Tibial artery (tissue), 4 donors: ENCODE measurements at regions not wholly inside any gene's neighbourhood (a gene's known extent, or its start where the extent isn't known, plus 50 kb on each side); places are given as distances from the start of the nearest gene placed in this dataset.

Experiments
- DNase-seq, 2 donors: peaks; one replicate each; pipeline ENCODE4 v3.0.0-alpha.2; 2019
- H3K27ac ChIP-seq, 2 donors: fragments of 200-600 bp; sonication (generic) in 1 of 2; 1 replicate in 1 of 2; 2 replicates in 1 of 2; pipeline ENCODE4 v1.5.1; 2018 to 2019; ENCODE audit warnings: mild to moderate bottlenecking in 1 of 2
- H3K27me3 ChIP-seq, 2 donors: fragments of 200-600 bp; sonication (generic) in 1 of 2; one replicate each; pipeline versions ENCODE4 v1.5.1 to v1.6.0; 2016 to 2019
- H3K36me3 ChIP-seq, 3 donors: fragments of 200-600 bp; sonication (generic) in 2 of 3; one replicate each; pipeline ENCODE4 v1.5.1; 2016 to 2019; ENCODE audit warnings: mild to moderate bottlenecking in 2 of 3
- H3K4me1 ChIP-seq, 4 donors: fragments of 200-600 bp; sonication (generic) in 2 of 4; 1 replicate in 3 of 4; 2 replicates in 1 of 4; pipeline ENCODE4 v1.5.1; 2016 to 2019
- H3K4me3 ChIP-seq, 2 donors: fragments of 200-600 bp; sonication (generic) in 1 of 2; 1 replicate in 1 of 2; 2 replicates in 1 of 2; pipeline ENCODE4 v1.5.1; 2018 to 2019; ENCODE audit warnings: mild to moderate bottlenecking in 2 of 2
- H3K9me3 ChIP-seq, 3 donors: fragments of 200-600 bp; sonication (generic) in 1 of 3; one replicate each; pipeline ENCODE4 v1.5.1; 2016 to 2019
- CTCF ChIP-seq, 2 experiments: fragments of 200-600 bp in 1 of 2; fragments of 450-650 bp in 1 of 2; IDR thresholded peaks; one replicate each; pipeline ENCODE4 v1.5.1; 2017 to 2019; ENCODE audit warnings: antibody characterized with exemption in 2 of 2, mild to moderate bottlenecking in 1 of 2, moderate library complexity in 1 of 2
- intact Hi-C: fragments of 100-400 bp; cut with DNase I; formaldehyde crosslinking; loops from one replicate; pipeline ENCODE4 v1.15.0; 2023; ENCODE audit warnings: low total_unique reads

- intact Hi-C loops = no loop called here
- Histone ChIP-seq H3K27ac (no peak overlapping the region), H3K27me3 (no peaks in the 10 kb centered on the region), H3K4me3 (no peak overlapping the region), H3K9me3 (no peaks in the 10 kb centered on the region), H3K36me3 (no peaks in the 10 kb centered on the region), H3K4me1 (no peaks in the 10 kb centered on the region)
- TF ChIP-seq CTCF (IDR thresholded peaks at IDR 0.05) = no peak
- no peak for DNase-seq
Observed at GRCh38 chr10:53700278-53700677, 927.7 kb upstream of the MBL2 start.

- no peak for DNase-seq
- Histone ChIP-seq H3K4me3 (no peak overlapping the region), H3K27me3 (no peaks in the 10 kb centered on the region), H3K4me1 (no peaks in the 10 kb centered on the region), H3K9me3 (no peaks in the 10 kb centered on the region), H3K27ac (no peak overlapping the region), H3K36me3 (no peaks in the 10 kb centered on the region)
- intact Hi-C loops = no loop called here
- no peak for TF ChIP-seq CTCF (IDR thresholded peaks at IDR 0.05)
Observed at GRCh38 chr10:53699684-53700083, 927.1 kb upstream of the MBL2 start.

- intact Hi-C loops = no loop called here
- Histone ChIP-seq H3K36me3 (no peaks in the 10 kb centered on the region), H3K9me3 (no peaks in the 10 kb centered on the region), H3K27me3 (no peaks in the 10 kb centered on the region), H3K4me3 (no peak overlapping the region), H3K4me1 (no peaks in the 10 kb centered on the region), H3K27ac (no peak overlapping the region)
- no peak for TF ChIP-seq CTCF (IDR thresholded peaks at IDR 0.05)
- DNase-seq = no peak
Observed at GRCh38 chr10:53699231-53699630, 926.6 kb upstream of the MBL2 start.

GRCh38 chr10:53697038-53697437 lies 924.5 kb upstream of the MBL2 start:
- Histone ChIP-seq H3K27ac (no peak overlapping the region), H3K4me3 (no peak overlapping the region), H3K9me3 (no peaks in the 10 kb centered on the region), H3K27me3 (no peaks in the 10 kb centered on the region), H3K4me1 (no peaks in the 10 kb centered on the region), H3K36me3 (no peaks in the 10 kb centered on the region)
- no peak for DNase-seq
- intact Hi-C loops = no loop called here
- no peak for TF ChIP-seq CTCF (IDR thresholded peaks at IDR 0.05)

GRCh38 chr10:53690524-53691240 lies 918.1 kb upstream of the MBL2 start:
- no peaks in the 10 kb centered on the region for H3K4me1 ChIP-seq
- no peaks in the 10 kb centered on the region for H3K9me3 ChIP-seq
- TF ChIP-seq CTCF (IDR thresholded peaks at IDR 0.05) = no peak
- no peaks in the 10 kb centered on the region for H3K36me3 ChIP-seq
- intact Hi-C loops = no loop called here
- H3K4me3 ChIP-seq = no peak overlapping the region
- DNase-seq = no peak
- no peak overlapping the region for H3K27ac ChIP-seq
- no peaks in the 10 kb centered on the region for H3K27me3 ChIP-seq

GRCh38 chr10:53687800-53688199 lies 915.2 kb upstream of the MBL2 start:
- Histone ChIP-seq H3K4me1 (no peaks in the 10 kb centered on the region), H3K9me3 (no peaks in the 10 kb centered on the region), H3K27me3 (no peaks in the 10 kb centered on the region), H3K4me3 (no peak overlapping the region), H3K27ac (no peak overlapping the region), H3K36me3 (no peaks in the 10 kb centered on the region)
- DNase-seq = no peak
- intact Hi-C loops = no loop called here
- TF ChIP-seq CTCF (IDR thresholded peaks at IDR 0.05) = no peak
